ENCODE measurements at regions not wholly inside any gene's neighbourhood (a gene's known extent, or its start where the extent isn't known, plus 50 kb on each side); places are given as distances from the start of the nearest gene placed in this dataset.

- H3K4me1 Mint-ChIP-seq = no peaks in the 10 kb centered on the region
- POLR2A ChIA-PET = no interaction called here
- TF ChIP-seq CTCF (IDR thresholded peaks at IDR 0.05) (no peak), EZH2 (IDR thresholded peaks at IDR 0.05; ENCODE audit: borderline replicate concordance, insufficient read depth, low read depth, low read length, poor library complexity, severe bottlenecking) (no peak)
These were observed 173.6 kb upstream of the DYNLRB2 start for GRCh38 chr16:80367037-80367658.

GRCh38 chr16:80366023-80366422 is 174.8 kb upstream of the DYNLRB2 start:
- DNase-seq (no peak), ATAC-seq (ENCODE audit: low read depth) (no peak)
- TF ChIP-seq EZH2 (IDR thresholded peaks at IDR 0.05; ENCODE audit: borderline replicate concordance, insufficient read depth, low read depth, low read length, poor library complexity, severe bottlenecking) (no peak), CTCF (IDR thresholded peaks at IDR 0.05) (no peak)
- H3K4me3 Mint-ChIP-seq = no peak overlapping the region
- CTCF ChIA-PET = no interaction called here
- H3K27me3 ChIP-seq (replicated peaks in 1 of 4; ENCODE audit: control extremely low read depth in 1 of 4, control insufficient read depth in 3 of 4, insufficient read depth in 4 of 4, low read length in 3 of 4) = peaks cover 0 to 4% (median 0%) of the 10 kb centered on the region in 4 experiments
- H3K27ac Mint-ChIP-seq = no peak overlapping the region
- no peaks in the 10 kb centered on the region for H3K79me2 ChIP-seq (ENCODE audit: control insufficient read depth, insufficient read depth, low read length)
- intact Hi-C loops (cut with micrococcal nuclease) = no loop called here
- no peaks in the 10 kb centered on the region for H3K9me3 Mint-ChIP-seq (ENCODE audit: insufficient read depth)
- H3K4me1 Mint-ChIP-seq = no peaks in the 10 kb centered on the region
- H4K20me1 ChIP-seq (ENCODE audit: control insufficient read depth, insufficient read depth, low read length, poor library complexity, severe bottlenecking) = no peaks in the 10 kb centered on the region
- H3K9me3 ChIP-seq (ENCODE audit: control extremely low read depth in 1 of 3, control insufficient read depth in 2 of 3, insufficient read depth in 1 of 3, low read length in 2 of 3) = no peaks in the 10 kb centered on the region
- H3K9ac ChIP-seq (ENCODE audit: low read length) = no peak overlapping the region
- no peak overlapping the region for H2AFZ ChIP-seq (ENCODE audit: insufficient read depth, low read depth, low read length, poor library complexity, severe bottlenecking)
- no peak overlapping the region for H3K4me3 ChIP-seq (ENCODE audit: control extremely low read depth in 1 of 5, extremely low read depth in 1 of 5, insufficient read depth in 1 of 5, low read depth in 2 of 5, low read length in 4 of 5)
- H3K27ac ChIP-seq (ENCODE audit: low read length in 2 of 2) = no peak overlapping the region
- H3K4me1 ChIP-seq (ENCODE audit: control insufficient read depth in 2 of 2, insufficient read depth in 2 of 2, low read length in 2 of 2) = no peaks in the 10 kb centered on the region
- H3K4me2 ChIP-seq (replicated peaks; ENCODE audit: low read depth, low read length, poor library complexity, severe bottlenecking) = no peak overlapping the region
- POLR2A ChIA-PET = no interaction called here
- H3K27me3 Mint-ChIP-seq = peaks cover 17% of the 10 kb centered on the region
- 87% methylated on average over 9 of the region's 10 CpGs for WGBS (ENCODE audit: insufficient coverage)
- no peaks in the 10 kb centered on the region for H3K36me3 ChIP-seq (replicated peaks in 1 of 2; ENCODE audit: control extremely low read depth in 1 of 2, control insufficient read depth in 1 of 2, extremely low read depth in 1 of 2, insufficient read depth in 2 of 2, low read length in 1 of 2)

More at GRCh38 chr16:80367037-80367658, 173.6 kb upstream of the DYNLRB2 start:
- no peak for ATAC-seq (ENCODE audit: low read depth)
- H3K9ac ChIP-seq (ENCODE audit: low read length) = no peak overlapping the region
- DNase-seq = no peak
- no peaks in the 10 kb centered on the region for H4K20me1 ChIP-seq (ENCODE audit: control insufficient read depth, insufficient read depth, low read length, poor library complexity, severe bottlenecking)
- no CpG with 5 or more reads among the region's 2 CpGs for WGBS (ENCODE audit: insufficient coverage)
- no peaks in the 10 kb centered on the region for H3K36me3 ChIP-seq (replicated peaks in 1 of 2; ENCODE audit: control extremely low read depth in 1 of 2, control insufficient read depth in 1 of 2, extremely low read depth in 1 of 2, insufficient read depth in 2 of 2, low read length in 1 of 2)
- CTCF ChIA-PET = no interaction called here
- H3K4me3 ChIP-seq (ENCODE audit: control extremely low read depth in 1 of 5, extremely low read depth in 1 of 5, insufficient read depth in 1 of 5, low read depth in 2 of 5, low read length in 4 of 5) = no peak overlapping the region
- H3K9me3 ChIP-seq (ENCODE audit: control extremely low read depth in 1 of 3, control insufficient read depth in 2 of 3, insufficient read depth in 1 of 3, low read length in 2 of 3) = no peaks in the 10 kb centered on the region
- H3K4me2 ChIP-seq (replicated peaks; ENCODE audit: low read depth, low read length, poor library complexity, severe bottlenecking) = no peak overlapping the region
- Mint-ChIP-seq H3K4me3 (no peak overlapping the region), H3K27me3 (peaks cover 11% of the 10 kb centered on the region), H3K27ac (no peak overlapping the region), H3K9me3 (ENCODE audit: insufficient read depth) (peaks cover 3% of the 10 kb centered on the region)
- intact Hi-C loops (cut with micrococcal nuclease) = no loop called here
- H3K27ac ChIP-seq (ENCODE audit: low read length in 2 of 2) = no peak overlapping the region
- H2AFZ ChIP-seq (ENCODE audit: insufficient read depth, low read depth, low read length, poor library complexity, severe bottlenecking) = no peak overlapping the region
- H3K27me3 ChIP-seq (replicated peaks in 1 of 4; ENCODE audit: control extremely low read depth in 1 of 4, control insufficient read depth in 3 of 4, insufficient read depth in 4 of 4, low read length in 3 of 4) = peaks cover 0 to 4% (median 0%) of the 10 kb centered on the region in 4 experiments
- H3K4me1 ChIP-seq (ENCODE audit: control insufficient read depth in 2 of 2, insufficient read depth in 2 of 2, low read length in 2 of 2) = no peaks in the 10 kb centered on the region
- no peaks in the 10 kb centered on the region for H3K79me2 ChIP-seq (ENCODE audit: control insufficient read depth, insufficient read depth, low read length)
